ENCODE measurements at regions not wholly inside any gene's neighbourhood (a gene's known extent, or its start where the extent isn't known, plus 50 kb on each side); places are given as distances from the start of the nearest gene placed in this dataset.

DNA sequence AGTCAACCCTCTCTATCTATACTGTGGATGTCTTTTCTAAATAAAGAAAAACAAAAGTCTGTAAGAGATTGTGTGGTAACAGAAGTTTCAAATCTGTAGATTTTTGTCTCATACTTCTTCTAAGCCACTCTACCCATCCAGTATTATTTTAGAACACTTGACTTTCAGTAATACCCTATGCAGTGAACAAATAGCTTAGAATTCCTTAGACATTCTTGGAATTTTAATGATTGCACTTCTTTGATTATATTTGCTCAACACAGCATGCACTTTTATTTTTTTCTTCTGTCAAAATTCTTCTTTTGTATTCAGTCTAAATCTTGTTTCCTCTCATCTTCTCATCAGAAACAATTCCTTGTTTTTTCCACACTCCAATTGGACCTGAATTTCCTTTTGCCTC, 1080.2 kb downstream of the SUCLG1 start:
- TF ChIP-seq, protein P1, sequence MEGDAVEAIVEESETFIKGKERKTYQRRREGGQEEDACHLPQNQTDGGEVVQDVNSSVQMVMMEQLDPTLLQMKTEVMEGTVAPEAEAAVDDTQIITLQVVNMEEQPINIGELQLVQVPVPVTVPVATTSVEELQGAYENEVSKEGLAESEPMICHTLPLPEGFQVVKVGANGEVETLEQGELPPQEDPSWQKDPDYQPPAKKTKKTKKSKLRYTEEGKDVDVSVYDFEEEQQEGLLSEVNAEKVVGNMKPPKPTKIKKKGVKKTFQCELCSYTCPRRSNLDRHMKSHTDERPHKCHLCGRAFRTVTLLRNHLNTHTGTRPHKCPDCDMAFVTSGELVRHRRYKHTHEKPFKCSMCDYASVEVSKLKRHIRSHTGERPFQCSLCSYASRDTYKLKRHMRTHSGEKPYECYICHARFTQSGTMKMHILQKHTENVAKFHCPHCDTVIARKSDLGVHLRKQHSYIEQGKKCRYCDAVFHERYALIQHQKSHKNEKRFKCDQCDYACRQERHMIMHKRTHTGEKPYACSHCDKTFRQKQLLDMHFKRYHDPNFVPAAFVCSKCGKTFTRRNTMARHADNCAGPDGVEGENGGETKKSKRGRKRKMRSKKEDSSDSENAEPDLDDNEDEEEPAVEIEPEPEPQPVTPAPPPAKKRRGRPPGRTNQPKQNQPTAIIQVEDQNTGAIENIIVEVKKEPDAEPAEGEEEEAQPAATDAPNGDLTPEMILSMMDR (IDR thresholded peaks at IDR 0.05): no peak
- TF ChIP-seq POLR2A (IDR thresholded peaks at IDR 0.05): no peak

All from testis (tissue), 2 donors.